ENCODE measurements at regions not wholly inside any gene's neighbourhood (a gene's known extent, or its start where the extent isn't known, plus 50 kb on each side); places are given as distances from the start of the nearest gene placed in this dataset.

DNA sequence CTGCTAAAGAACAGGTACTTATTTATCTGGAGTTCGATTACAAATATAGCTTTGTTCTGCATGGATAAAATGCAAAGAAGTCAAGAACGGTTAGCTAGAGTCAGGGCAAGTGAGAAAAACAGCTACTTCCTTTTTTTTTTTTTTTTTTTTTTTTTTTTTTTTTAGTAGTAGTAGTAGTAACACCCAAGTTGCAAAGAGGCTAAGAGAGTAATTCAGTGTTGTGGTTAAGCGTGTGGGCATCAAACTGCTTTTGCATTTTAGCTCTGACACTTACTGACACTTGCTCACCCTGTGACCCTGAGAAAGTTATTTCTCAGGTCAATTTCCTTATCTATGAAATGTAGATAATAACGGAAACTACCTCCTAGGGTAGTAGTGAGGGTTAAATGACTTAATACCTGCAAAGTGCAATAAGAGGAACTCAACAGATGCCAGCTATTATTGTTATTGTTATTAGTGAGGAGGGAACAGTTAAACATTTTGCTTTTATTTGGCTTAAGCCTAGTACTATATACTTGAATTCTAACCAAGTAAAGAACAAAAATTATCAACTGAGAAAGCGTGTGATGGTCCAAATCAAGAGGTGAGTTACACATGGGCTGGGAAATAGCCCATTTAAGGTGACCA is 86.7 kb upstream of the BACH2 start:
- Histone ChIP-seq H3K4me1 (ENCODE audit: low read depth, poor library complexity, severe bottlenecking) (peaks cover 10% of the 10 kb centered on the region), H3K36me3 (ENCODE audit: insufficient read depth) (no peaks in the 10 kb centered on the region), H3K79me2 (ENCODE audit: insufficient read depth, low read depth) (no peaks in the 10 kb centered on the region), H3K27ac (no peak overlapping the region), H3K9ac (no peak overlapping the region), H3K4me2 (no peak overlapping the region), H3K27me3 (ENCODE audit: insufficient read depth, low read depth) (no peaks in the 10 kb centered on the region), H3K4me3 (IDR thresholded peaks at IDR 0.05; ENCODE audit: insufficient read depth, low read depth, low read length) (no peak overlapping the region), H4K20me1 (ENCODE audit: insufficient read depth) (no peaks in the 10 kb centered on the region), H2AFZ (ENCODE audit: low read depth) (no peak overlapping the region)
- TF ChIP-seq CTCF (conservative IDR thresholded peaks at IDR 0.05; ENCODE audit: low read depth, low read length) = no peak

DNA sequence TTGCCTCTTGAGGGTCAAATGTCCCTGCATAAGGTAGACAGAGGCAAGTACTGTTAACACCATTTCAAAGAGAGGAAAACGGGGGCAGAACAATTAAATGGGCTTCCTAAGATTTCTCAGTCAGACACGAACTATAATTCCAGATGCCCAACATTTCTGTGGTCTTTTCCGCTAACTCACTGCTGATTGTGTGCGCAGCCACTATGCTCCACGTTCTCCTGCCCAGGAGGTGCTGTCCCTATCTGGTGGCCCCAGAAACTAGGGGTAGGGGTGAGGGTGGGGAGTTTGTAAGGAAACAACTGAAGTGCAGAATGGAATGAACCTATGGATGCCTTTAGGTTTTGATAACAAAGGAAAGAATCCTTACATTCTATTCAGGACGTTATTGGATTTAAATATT is 86.1 kb upstream of the BACH2 start:
- Histone ChIP-seq H3K4me3 (IDR thresholded peaks at IDR 0.05; ENCODE audit: insufficient read depth, low read depth, low read length) (no peak overlapping the region), H3K27me3 (ENCODE audit: insufficient read depth, low read depth) (no peaks in the 10 kb centered on the region), H3K4me1 (ENCODE audit: low read depth, poor library complexity, severe bottlenecking) (peaks cover 4% of the 10 kb centered on the region), H3K36me3 (ENCODE audit: insufficient read depth) (no peaks in the 10 kb centered on the region), H3K9ac (no peak overlapping the region), H2AFZ (ENCODE audit: low read depth) (no peak overlapping the region), H3K4me2 (no peak overlapping the region), H4K20me1 (ENCODE audit: insufficient read depth) (no peaks in the 10 kb centered on the region), H3K79me2 (ENCODE audit: insufficient read depth, low read depth) (no peaks in the 10 kb centered on the region), H3K27ac (no peak overlapping the region)
- no peak for TF ChIP-seq CTCF (conservative IDR thresholded peaks at IDR 0.05; ENCODE audit: low read depth, low read length)

DNA sequence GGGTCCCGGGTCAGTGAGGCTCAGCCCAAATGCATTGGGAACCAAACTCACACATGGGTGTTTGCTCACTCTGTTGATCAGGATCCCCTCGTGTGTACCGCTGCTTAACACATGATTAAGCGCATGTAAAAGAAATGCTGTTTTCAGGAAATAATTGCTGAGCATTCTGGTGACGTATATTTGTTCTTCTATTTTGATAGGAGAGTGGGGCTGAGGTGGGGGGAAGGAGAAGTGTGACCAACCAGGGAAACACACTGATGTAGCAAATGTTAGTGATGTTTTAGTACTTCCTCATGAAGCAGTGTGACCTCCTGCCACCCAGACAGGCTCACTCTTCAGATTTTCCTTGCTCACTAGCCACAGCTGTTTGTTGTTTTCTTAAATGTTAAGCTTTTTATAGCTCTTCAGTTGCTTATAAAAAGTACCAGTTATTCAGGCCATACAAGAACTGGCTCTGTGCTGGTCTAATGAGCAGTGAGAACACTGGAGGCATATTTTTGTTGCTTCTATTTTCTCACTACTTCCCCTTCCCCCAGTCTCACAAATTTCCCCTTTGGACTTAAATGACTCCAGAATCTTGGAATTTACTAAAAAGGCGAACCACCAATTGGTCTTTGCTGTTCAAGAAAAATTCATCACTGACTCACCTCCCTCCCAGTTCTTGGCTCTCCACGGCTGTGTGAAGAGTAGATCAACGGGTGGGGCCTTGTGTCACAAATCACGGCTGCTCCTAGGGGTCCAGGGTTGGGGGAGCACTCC is 79.2 kb upstream of the BACH2 start:
- TF ChIP-seq CTCF (conservative IDR thresholded peaks at IDR 0.05; ENCODE audit: low read depth, low read length) = no peak
- Histone ChIP-seq H3K36me3 (ENCODE audit: insufficient read depth) (no peaks in the 10 kb centered on the region), H3K27me3 (ENCODE audit: insufficient read depth, low read depth) (no peaks in the 10 kb centered on the region), H3K4me3 (IDR thresholded peaks at IDR 0.05; ENCODE audit: insufficient read depth, low read depth, low read length) (no peak overlapping the region), H3K79me2 (ENCODE audit: insufficient read depth, low read depth) (no peaks in the 10 kb centered on the region), H3K4me1 (ENCODE audit: low read depth, poor library complexity, severe bottlenecking) (peaks cover 6% of the 10 kb centered on the region), H3K4me2 (no peak overlapping the region), H2AFZ (ENCODE audit: low read depth) (no peak overlapping the region), H3K27ac (no peak overlapping the region), H4K20me1 (ENCODE audit: insufficient read depth) (no peaks in the 10 kb centered on the region), H3K9ac (no peak overlapping the region)

GRCh38 chr6:90374201-90374600 is 77.6 kb upstream of the BACH2 start:
- Histone ChIP-seq H3K79me2 (ENCODE audit: insufficient read depth, low read depth) (no peaks in the 10 kb centered on the region), H3K4me3 (IDR thresholded peaks at IDR 0.05; ENCODE audit: insufficient read depth, low read depth, low read length) (no peak overlapping the region), H4K20me1 (ENCODE audit: insufficient read depth) (no peaks in the 10 kb centered on the region), H2AFZ (ENCODE audit: low read depth) (no peak overlapping the region), H3K27ac (no peak overlapping the region), H3K36me3 (ENCODE audit: insufficient read depth) (no peaks in the 10 kb centered on the region), H3K4me1 (ENCODE audit: low read depth, poor library complexity, severe bottlenecking) (peaks cover 22% of the 10 kb centered on the region), H3K4me2 (no peak overlapping the region), H3K27me3 (ENCODE audit: insufficient read depth, low read depth) (no peaks in the 10 kb centered on the region), H3K9ac (no peak overlapping the region)
- TF ChIP-seq CTCF (conservative IDR thresholded peaks at IDR 0.05; ENCODE audit: low read depth, low read length) = no peak
